CD4-positive, alpha-beta T cell treated with Interleukin-6 for 4 hours (primary cell): ENCODE measurements at regions not wholly inside any gene's neighbourhood (a gene's known extent, or its start where the extent isn't known, plus 50 kb on each side); places are given as distances from the start of the nearest gene placed in this dataset.
"Not testable (repeated sequence)": the region's sequence is repeated elsewhere in the genome, so short reads cannot be mapped to it uniquely, and the experiment has no call there.

Experiments
- DNase-seq: peaks from one replicate; pipeline ENCODE4 v3.0.0-alpha.2; 2020; ENCODE audit warnings: mixed read lengths

DNA sequence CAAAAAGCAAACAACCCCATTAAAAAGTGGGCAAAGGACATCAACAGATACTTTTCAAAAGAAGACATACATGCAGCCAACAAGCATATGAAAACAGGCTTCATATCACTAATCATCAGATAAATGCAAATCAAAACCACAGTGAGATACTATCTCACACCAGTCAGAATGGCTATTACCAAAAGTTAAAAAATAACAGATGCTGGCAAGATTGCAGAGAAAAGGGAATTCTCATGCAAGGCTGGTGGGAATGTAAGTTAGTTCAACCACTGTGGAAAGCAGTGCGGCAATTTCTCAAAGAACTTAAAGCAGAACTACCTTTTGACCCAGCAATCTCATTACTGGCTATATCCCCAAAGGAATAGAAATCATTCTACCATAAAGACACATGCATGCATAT, 260.8 kb downstream of the C11orf87 start:
- DNase-seq = not testable (repeated sequence)

DNA sequence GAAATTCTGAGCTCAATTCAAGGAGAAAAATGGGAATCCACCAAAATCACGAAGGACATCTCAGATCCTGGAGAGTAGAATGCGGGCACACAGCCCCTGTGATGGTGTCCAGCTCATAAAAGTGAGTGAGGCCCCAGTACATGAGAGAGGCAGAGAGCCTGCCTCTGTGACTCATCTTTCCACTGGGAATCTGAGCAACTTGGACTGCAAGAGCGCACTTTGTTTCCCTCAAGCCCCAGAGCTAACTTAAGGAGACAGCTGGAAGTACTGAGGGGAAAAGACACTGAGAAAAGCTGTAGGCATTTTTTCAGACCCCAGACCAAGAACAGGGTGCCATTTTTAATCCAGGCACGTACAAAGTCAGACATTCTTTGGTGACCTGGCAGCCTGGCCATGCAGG, 273.7 kb downstream of the C11orf87 start:
- DNase-seq = no peak

DNA sequence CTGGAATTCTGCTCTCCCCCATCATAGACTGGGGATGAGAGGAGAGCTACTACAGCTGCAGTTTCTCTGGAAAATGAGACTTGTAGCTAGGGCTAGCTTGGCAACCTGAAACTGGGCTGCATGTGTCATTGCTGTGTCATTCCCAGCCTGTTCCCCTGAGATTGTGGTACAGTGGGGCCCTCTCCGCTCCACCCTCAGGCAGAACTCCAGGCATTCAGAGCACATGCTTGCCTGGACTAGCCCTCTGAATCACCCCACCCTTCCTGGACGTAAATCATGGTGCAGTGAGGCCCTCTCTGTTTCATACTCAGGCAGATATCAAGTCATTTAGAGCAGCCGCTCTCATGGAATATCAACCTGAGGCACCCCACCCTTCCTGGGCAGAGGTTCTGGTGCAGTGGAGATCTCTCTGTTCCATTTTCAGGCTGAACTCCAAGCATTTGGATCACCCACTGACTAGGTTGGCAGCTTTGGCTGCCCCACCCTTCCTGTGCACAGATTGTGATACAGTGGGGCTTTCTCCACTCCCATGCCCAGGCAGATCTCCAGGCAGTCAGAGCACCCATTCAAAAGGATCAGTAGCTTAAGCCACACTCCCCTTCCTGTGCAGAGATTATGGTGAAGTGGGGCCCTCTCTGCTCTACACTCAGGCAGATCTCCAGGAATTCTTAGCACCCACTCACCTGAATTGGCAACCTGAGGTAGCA, 274.4 kb downstream of the C11orf87 start:
- DNase-seq = no peak

GRCh38 chr11:109697140-109697843, 275.3 kb downstream of the C11orf87 start:
- DNase-seq = no peak

GRCh38 chr11:109698237-109698636, 276.2 kb downstream of the C11orf87 start:
- DNase-seq = no peak

DNA sequence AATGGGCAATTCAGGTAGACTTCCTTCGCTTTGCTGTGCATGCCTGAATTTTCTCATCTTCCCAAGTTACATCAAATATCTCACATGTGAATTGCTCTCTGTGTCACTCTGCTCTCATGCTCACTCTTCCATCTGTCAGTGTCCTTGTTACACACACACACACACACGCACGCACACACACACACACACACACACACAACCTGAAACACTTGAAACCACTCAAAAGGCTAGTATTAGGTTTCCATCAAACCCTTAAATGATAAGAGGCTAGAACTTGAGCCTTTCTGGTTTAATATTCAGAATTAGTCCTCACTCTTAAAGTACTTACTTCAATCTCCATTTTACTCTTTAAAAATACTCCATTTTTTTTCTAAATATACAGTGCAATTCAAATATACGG, 282.4 kb downstream of the C11orf87 start:
- no peak for DNase-seq

- DNase-seq = no peak
These were observed 285.0 kb downstream of the C11orf87 start for GRCh38 chr11:109706945-109707344.

GRCh38 chr11:109707411-109707810, 285.4 kb downstream of the C11orf87 start:
- DNase-seq = no peak

- no peak for DNase-seq
These were observed 286.2 kb downstream of the C11orf87 start for GRCh38 chr11:109708184-109708583.

DNA sequence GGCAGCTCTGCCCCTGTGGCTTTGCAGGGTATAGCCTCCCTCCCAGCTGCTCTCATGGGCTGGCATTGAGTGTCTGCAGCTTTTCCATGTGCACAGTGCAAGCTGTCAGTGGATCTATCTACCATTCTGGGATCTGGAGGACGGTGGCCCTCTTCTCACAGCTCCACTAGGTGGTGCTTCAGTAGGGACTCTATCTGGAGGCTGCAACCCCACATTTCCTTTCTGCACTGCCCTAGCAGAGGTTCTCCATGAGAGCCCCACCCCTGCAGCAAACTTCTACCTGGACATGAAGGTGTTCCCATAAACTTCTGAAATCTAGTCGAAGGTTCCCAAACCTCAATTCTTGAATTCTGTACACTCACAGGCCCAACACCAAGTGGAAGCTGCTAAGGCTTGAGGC, 292.5 kb downstream of the C11orf87 start:
- DNase-seq = not testable (repeated sequence)

DNA sequence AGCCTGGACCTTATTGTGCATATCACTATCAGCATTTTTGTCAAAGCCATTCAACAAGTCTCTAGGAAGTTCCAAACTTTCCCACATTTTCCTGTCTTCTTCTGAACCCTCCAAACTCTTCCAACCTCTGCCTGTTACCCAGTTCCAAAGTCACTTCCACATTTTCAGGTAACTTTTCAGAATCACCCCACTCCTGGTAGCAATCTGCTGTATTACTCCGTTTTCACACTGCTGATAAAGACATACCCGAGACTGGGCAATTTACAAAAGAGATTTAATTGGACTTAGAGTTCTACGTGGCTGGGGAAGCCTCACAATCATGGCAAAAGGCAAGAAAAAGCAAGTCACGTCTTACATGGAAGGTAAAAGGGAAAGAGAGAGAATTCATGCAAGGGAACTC, 293.4 kb downstream of the C11orf87 start:
- not testable (repeated sequence) for DNase-seq

GRCh38 chr11:109726061-109726460, 304.1 kb downstream of the C11orf87 start:
- no peak for DNase-seq

DNA sequence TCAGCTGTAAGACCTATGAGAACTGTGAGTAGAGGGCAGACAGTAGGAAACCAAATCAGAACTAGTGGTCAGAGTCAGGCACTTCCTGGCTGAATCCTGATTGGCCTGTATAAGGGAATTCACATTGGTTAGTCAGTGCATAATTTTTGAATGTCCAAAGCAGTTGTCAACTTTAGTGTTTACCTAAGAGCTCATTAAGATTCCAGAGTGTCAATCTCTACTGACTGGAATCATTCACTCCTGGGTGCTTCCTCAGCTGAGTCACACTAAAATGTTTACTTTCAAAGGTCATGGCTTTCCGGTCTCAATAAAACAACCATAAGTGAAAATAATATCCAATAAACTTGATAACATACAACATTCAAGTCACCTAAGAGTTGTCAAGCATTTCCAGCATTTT, 306.1 kb downstream of the C11orf87 start:
- no peak for DNase-seq

GRCh38 chr11:109729761-109730160, 307.8 kb downstream of the C11orf87 start:
- DNase-seq = no peak

DNA sequence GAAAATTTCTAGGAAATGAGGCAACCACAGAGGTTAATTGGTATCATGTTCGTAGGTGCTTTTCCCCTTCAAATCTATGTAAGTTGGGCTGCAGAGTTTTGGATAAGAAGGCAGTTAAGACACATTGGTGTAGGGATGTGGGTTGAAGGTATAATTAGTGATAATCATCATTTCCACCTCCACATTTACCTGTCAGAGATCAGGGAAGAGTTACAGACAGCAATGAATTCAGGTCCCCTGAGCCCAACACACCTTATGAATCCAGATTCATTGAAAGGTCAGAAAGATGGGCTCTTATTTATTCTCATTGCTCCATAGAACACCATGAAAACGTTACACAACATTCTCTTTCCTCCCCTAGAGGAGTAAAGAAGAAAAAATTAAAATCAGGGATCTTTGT, 308.7 kb downstream of the C11orf87 start:
- no peak for DNase-seq

- no peak for DNase-seq
These were observed 309.5 kb downstream of the C11orf87 start for GRCh38 chr11:109731451-109731850.

DNA sequence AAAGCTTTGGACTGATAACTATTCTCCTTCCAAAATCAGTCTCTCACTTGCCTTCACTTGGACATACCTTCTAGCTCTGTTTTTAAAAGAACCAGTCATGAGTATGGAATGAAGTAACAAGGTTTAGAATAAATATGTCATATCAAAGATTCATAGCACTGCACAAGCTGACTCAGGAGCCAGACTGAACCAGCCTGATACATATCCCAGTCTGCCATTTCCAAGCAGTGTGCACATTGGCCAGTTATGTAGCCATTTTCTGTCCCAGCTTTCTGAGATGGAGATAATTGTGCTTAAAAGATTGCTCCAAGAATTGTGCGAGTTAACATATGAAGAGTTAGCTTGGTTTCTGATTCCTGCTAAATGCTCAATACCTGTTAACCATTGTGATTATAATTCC, 311.3 kb downstream of the C11orf87 start:
- DNase-seq = no peak

DNA sequence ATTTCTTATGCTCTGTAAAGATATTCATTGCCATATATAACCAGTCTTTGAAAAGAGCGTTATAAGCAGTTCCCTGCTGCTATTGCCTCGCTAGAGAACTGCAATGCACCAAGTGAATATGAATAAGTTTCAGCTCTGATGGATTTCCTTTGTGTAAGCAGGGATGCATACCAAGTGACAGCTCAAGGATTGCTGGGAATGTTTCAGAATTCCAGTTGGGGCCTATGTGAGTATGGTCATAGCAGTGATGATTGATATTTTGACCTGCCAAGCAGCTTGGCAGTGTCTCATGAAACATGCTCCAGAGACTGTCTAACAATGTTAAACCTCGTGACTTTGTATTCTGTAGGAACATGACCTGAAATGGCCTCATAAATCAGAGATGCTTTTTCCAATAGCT, 312.6 kb downstream of the C11orf87 start:
- DNase-seq = no peak

GRCh38 chr11:109735128-109735527, 313.1 kb downstream of the C11orf87 start:
- DNase-seq = no peak

DNA sequence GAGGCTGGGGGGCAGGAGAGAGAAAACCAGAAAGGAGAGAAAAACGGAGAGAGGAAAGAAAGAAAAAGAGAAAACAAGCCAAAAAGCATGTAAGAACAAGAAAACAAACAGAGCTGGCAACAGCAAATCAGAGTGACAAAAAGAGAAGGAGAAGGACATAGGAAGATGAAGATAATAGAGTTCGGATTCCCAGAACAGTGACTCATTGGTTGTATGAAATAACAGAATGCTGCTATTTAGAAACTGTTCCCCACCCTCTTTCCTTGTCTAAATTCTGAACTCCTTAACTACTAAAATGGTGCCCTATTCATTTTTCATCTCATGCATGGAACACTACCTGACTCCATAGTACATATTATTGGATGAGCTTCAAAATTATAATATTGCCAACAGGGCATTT, 317.4 kb downstream of the C11orf87 start:
- DNase-seq = no peak

GRCh38 chr11:109745996-109746625, 324.1 kb downstream of the C11orf87 start:
- DNase-seq = no peak

DNA sequence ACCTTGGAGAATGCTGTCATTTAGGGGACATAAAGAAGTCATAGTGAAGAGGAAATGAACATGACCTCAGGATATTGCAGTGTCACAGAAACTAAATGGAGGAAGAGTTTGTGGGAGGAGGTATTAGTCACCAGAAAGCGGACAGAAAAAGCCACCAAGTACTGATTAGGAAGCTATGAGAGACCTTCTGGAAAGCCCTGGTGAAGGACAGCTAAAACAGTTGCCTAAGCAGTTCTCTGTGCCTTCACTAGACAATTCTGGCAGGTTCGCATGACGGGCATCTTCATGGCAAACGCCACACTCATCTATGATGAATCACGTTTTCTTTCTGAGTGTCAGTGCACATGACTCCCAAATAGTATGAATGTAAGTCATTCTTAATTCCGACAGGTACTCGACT, 325.8 kb downstream of the C11orf87 start:
- no peak for DNase-seq

DNA sequence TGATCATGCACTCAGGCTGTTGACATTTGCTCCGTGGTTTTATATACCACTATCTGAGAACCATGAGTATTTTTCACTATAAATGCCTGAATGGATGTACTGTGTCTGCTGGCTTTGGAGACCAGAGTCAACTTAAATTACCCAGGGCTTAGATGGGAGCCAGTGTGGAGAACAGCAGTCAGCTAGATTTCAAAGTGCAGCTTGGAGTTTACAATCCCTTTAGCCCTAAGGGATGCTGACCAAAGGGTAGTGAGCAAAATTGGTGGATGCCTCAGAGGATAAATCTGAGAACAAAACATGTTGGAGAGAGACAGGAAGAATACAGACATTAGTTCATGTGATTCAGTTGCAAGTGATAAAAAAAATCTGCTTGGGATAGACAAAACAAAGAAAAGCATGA, 327.5 kb downstream of the C11orf87 start:
- no peak for DNase-seq

DNA sequence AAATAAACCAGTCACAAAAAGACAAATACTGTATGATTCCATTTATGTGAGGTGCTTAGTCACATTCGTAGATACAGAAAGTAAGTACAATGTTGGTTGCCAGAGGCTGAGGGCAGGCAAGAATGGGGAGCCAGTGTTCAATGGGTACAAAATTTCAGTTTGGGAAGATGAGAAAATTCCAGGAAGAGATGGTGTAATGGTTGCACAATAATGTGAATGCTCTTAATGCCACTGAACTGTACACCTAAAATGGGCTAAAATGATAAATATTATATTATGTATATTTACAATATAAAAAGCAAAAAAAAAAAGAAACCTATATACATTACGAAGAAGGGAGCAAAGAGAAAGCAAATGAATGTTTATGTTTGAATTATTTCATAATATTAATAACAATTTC, 329.0 kb downstream of the C11orf87 start:
- no peak for DNase-seq
